ENCODE measurements at regions not wholly inside any gene's neighbourhood (a gene's known extent, or its start where the extent isn't known, plus 50 kb on each side); places are given as distances from the start of the nearest gene placed in this dataset.

DNA sequence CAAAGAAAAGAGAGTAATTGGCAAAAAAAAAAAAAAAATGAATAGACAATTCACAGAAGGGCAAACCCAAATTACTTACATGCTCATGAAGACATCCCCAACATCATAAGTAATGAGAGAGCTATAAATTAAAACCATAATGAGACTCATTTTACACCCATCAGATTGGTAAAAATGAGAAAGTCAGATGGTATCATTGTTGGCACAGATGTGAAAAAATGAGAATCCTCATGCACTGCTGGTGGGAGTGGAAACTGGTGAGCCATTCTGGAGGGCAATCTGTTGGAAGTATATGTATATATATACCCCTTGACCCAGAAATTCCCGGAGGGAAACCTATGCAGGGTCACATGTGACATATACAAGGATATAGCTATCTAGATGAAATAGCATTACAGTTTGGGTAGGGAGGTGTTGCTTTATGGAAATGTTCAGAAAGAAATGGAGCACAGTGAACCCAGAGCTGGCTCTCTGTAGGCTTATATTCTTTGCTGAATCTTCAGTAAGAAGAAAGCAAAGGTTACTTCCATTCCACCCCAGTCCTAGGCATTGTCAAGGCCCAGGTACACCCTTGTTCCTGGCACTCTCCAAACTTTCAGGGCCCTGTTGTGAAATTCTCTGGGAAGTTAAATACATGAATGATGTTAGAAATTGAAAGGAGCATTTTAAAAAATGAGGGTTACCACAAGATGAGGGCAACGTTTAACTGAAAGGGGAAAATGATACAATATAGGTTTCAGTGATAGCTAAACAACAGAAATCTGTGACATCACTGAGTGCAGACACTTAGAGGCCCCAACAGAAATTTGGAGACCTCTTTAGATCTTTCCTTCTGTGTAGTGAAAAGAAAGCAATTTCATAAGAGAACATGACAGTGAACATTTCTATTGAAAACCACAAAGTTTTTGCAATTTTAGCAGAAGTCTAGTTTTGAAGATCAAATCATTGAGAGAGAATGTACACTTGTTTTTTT, 132.7 kb upstream of the TPRG1 start:
- TF ChIP-seq, protein P1, sequence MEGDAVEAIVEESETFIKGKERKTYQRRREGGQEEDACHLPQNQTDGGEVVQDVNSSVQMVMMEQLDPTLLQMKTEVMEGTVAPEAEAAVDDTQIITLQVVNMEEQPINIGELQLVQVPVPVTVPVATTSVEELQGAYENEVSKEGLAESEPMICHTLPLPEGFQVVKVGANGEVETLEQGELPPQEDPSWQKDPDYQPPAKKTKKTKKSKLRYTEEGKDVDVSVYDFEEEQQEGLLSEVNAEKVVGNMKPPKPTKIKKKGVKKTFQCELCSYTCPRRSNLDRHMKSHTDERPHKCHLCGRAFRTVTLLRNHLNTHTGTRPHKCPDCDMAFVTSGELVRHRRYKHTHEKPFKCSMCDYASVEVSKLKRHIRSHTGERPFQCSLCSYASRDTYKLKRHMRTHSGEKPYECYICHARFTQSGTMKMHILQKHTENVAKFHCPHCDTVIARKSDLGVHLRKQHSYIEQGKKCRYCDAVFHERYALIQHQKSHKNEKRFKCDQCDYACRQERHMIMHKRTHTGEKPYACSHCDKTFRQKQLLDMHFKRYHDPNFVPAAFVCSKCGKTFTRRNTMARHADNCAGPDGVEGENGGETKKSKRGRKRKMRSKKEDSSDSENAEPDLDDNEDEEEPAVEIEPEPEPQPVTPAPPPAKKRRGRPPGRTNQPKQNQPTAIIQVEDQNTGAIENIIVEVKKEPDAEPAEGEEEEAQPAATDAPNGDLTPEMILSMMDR (IDR thresholded peaks at IDR 0.05), result no peak
- no peak for TF ChIP-seq POLR2A (IDR thresholded peaks at IDR 0.05)
